ENCODE measurements at regions not wholly inside any gene's neighbourhood (a gene's known extent, or its start where the extent isn't known, plus 50 kb on each side); places are given as distances from the start of the nearest gene placed in this dataset.
A peak's percentile ranks its signal among the peaks of the same experiment; 100 is the strongest.

- H3K9ac ChIP-seq (ENCODE audit: low read length): no peak overlapping the region
- H3K79me1 ChIP-seq (ENCODE audit: low read length): no peaks in the 10 kb centered on the region
- H3K4me3 ChIP-seq (ENCODE audit: low read length): no peak overlapping the region
- no peak overlapping the region for H3K18ac ChIP-seq (ENCODE audit: low read length)
- H3K36me3 ChIP-seq (ENCODE audit: control insufficient read depth, insufficient read depth, low read length): no peaks in the 10 kb centered on the region
- H3K23ac ChIP-seq (ENCODE audit: low read length): no peak overlapping the region
- no peak overlapping the region for H3K4me2 ChIP-seq (ENCODE audit: low read length)
- no peak overlapping the region for H2BK15ac ChIP-seq (replicated peaks; ENCODE audit: low read depth)
- no peaks in the 10 kb centered on the region for H3K4me1 ChIP-seq (ENCODE audit: control insufficient read depth, low read depth, low read length)
- H3K27ac ChIP-seq (ENCODE audit: low read depth, low read length): no peak overlapping the region
- no peak overlapping the region for H3K4ac ChIP-seq (ENCODE audit: low read depth, low read length)
- no peaks in the 10 kb centered on the region for H3K27me3 ChIP-seq (ENCODE audit: insufficient read depth, low read length, poor library complexity)
- peak; percentile 32 for DNase-seq
- no peak overlapping the region for H2BK120ac ChIP-seq (ENCODE audit: low read depth, low read length)
- no peak overlapping the region for H2BK5ac ChIP-seq (ENCODE audit: low read length)
- H2AK5ac ChIP-seq (ENCODE audit: low read length): no peak overlapping the region
- H3K56ac ChIP-seq (ENCODE audit: low read length): no peak overlapping the region
- H3K79me2 ChIP-seq (ENCODE audit: control insufficient read depth, insufficient read depth, low read length): no peaks in the 10 kb centered on the region
- H4K5ac ChIP-seq (ENCODE audit: low read length): no peak overlapping the region
- H4K8ac ChIP-seq (ENCODE audit: low read depth, low read length): no peak overlapping the region
Observed at GRCh38 chr16:52783616-52784015, 236.7 kb upstream of the TOX3 start.

GRCh38 chr16:52781005-52781630, 234.2 kb upstream of the TOX3 start:
- no peak overlapping the region for H3K56ac ChIP-seq (ENCODE audit: low read length)
- H3K4me2 ChIP-seq (ENCODE audit: low read length): no peak overlapping the region
- H3K4me3 ChIP-seq (ENCODE audit: low read length): no peak overlapping the region
- no peak overlapping the region for H4K8ac ChIP-seq (ENCODE audit: low read depth, low read length)
- no peak for DNase-seq
- no peak overlapping the region for H4K5ac ChIP-seq (ENCODE audit: low read length)
- no peak overlapping the region for H3K18ac ChIP-seq (ENCODE audit: low read length)
- H2BK120ac ChIP-seq (ENCODE audit: low read depth, low read length): no peak overlapping the region
- no peaks in the 10 kb centered on the region for H3K27me3 ChIP-seq (ENCODE audit: insufficient read depth, low read length, poor library complexity)
- H2BK15ac ChIP-seq (replicated peaks; ENCODE audit: low read depth): no peak overlapping the region
- no peaks in the 10 kb centered on the region for H3K36me3 ChIP-seq (ENCODE audit: control insufficient read depth, insufficient read depth, low read length)
- H3K9ac ChIP-seq (ENCODE audit: low read length): no peak overlapping the region
- H3K4ac ChIP-seq (ENCODE audit: low read depth, low read length): no peak overlapping the region
- no peaks in the 10 kb centered on the region for H3K4me1 ChIP-seq (ENCODE audit: control insufficient read depth, low read depth, low read length)
- H3K79me2 ChIP-seq (ENCODE audit: control insufficient read depth, insufficient read depth, low read length): no peaks in the 10 kb centered on the region
- no peak overlapping the region for H3K23ac ChIP-seq (ENCODE audit: low read length)
- H3K79me1 ChIP-seq (ENCODE audit: low read length): no peaks in the 10 kb centered on the region
- no CpG with 5 or more reads among the region's 11 CpGs for WGBS (ENCODE audit: extremely low coverage, insufficient coverage, low lambda C conversion rate)
- H2AK5ac ChIP-seq (ENCODE audit: low read length): no peak overlapping the region
- H3K27ac ChIP-seq (ENCODE audit: low read depth, low read length): no peak overlapping the region
- no peak overlapping the region for H2BK5ac ChIP-seq (ENCODE audit: low read length)

GRCh38 chr16:52773026-52773425, 226.1 kb upstream of the TOX3 start:
- no peak overlapping the region for H3K27ac ChIP-seq (ENCODE audit: low read depth, low read length)
- H4K8ac ChIP-seq (ENCODE audit: low read depth, low read length): no peak overlapping the region
- H3K4me2 ChIP-seq (ENCODE audit: low read length): no peak overlapping the region
- H2BK15ac ChIP-seq (replicated peaks; ENCODE audit: low read depth): no peak overlapping the region
- H2BK5ac ChIP-seq (ENCODE audit: low read length): no peak overlapping the region
- no peak overlapping the region for H3K4me3 ChIP-seq (ENCODE audit: low read length)
- no peaks in the 10 kb centered on the region for H3K36me3 ChIP-seq (ENCODE audit: control insufficient read depth, insufficient read depth, low read length)
- H3K79me1 ChIP-seq (ENCODE audit: low read length): no peaks in the 10 kb centered on the region
- H3K9ac ChIP-seq (ENCODE audit: low read length): no peak overlapping the region
- H3K56ac ChIP-seq (ENCODE audit: low read length): no peak overlapping the region
- H3K4ac ChIP-seq (ENCODE audit: low read depth, low read length): no peak overlapping the region
- no CpG with 5 or more reads among the region's 1 CpG for WGBS (ENCODE audit: extremely low coverage, insufficient coverage, low lambda C conversion rate)
- H3K23ac ChIP-seq (ENCODE audit: low read length): no peak overlapping the region
- no peak overlapping the region for H4K5ac ChIP-seq (ENCODE audit: low read length)
- no peak overlapping the region for H2BK120ac ChIP-seq (ENCODE audit: low read depth, low read length)
- no peak overlapping the region for H3K18ac ChIP-seq (ENCODE audit: low read length)
- H2AK5ac ChIP-seq (ENCODE audit: low read length): no peak overlapping the region
- no peaks in the 10 kb centered on the region for H3K27me3 ChIP-seq (ENCODE audit: insufficient read depth, low read length, poor library complexity)
- H3K79me2 ChIP-seq (ENCODE audit: control insufficient read depth, insufficient read depth, low read length): no peaks in the 10 kb centered on the region
- peak; percentile 64 for DNase-seq
- H3K4me1 ChIP-seq (ENCODE audit: control insufficient read depth, low read depth, low read length): no peaks in the 10 kb centered on the region

- H2AK5ac ChIP-seq (ENCODE audit: low read length): no peak overlapping the region
- H2BK5ac ChIP-seq (ENCODE audit: low read length): no peak overlapping the region
- H3K4me3 ChIP-seq (ENCODE audit: low read length): no peak overlapping the region
- H3K23ac ChIP-seq (ENCODE audit: low read length): no peak overlapping the region
- H3K18ac ChIP-seq (ENCODE audit: low read length): no peak overlapping the region
- H3K27ac ChIP-seq (ENCODE audit: low read depth, low read length): no peak overlapping the region
- no peak overlapping the region for H4K5ac ChIP-seq (ENCODE audit: low read length)
- no peaks in the 10 kb centered on the region for H3K79me1 ChIP-seq (ENCODE audit: low read length)
- no peak overlapping the region for H3K4me2 ChIP-seq (ENCODE audit: low read length)
- DNase-seq: no peak
- H3K4ac ChIP-seq (ENCODE audit: low read depth, low read length): no peak overlapping the region
- H3K36me3 ChIP-seq (ENCODE audit: control insufficient read depth, insufficient read depth, low read length): no peaks in the 10 kb centered on the region
- no CpG with 5 or more reads among the region's 4 CpGs for WGBS (ENCODE audit: extremely low coverage, insufficient coverage, low lambda C conversion rate)
- H3K27me3 ChIP-seq (ENCODE audit: insufficient read depth, low read length, poor library complexity): no peaks in the 10 kb centered on the region
- H3K9ac ChIP-seq (ENCODE audit: low read length): no peak overlapping the region
- H4K8ac ChIP-seq (ENCODE audit: low read depth, low read length): no peak overlapping the region
- H2BK15ac ChIP-seq (replicated peaks; ENCODE audit: low read depth): no peak overlapping the region
- no peaks in the 10 kb centered on the region for H3K4me1 ChIP-seq (ENCODE audit: control insufficient read depth, low read depth, low read length)
- no peak overlapping the region for H2BK120ac ChIP-seq (ENCODE audit: low read depth, low read length)
- H3K56ac ChIP-seq (ENCODE audit: low read length): no peak overlapping the region
- no peaks in the 10 kb centered on the region for H3K79me2 ChIP-seq (ENCODE audit: control insufficient read depth, insufficient read depth, low read length)
Observed at GRCh38 chr16:52770828-52771227, 223.9 kb upstream of the TOX3 start.

- Histone ChIP-seq H4K8ac (ENCODE audit: low read depth, low read length) (no peak overlapping the region), H3K56ac (ENCODE audit: low read length) (no peak overlapping the region)
- DNase-seq: no peak
Observed at GRCh38 chr16:52758473-52758855, 211.5 kb upstream of the TOX3 start.

GRCh38 chr16:52757746-52758472, 211.0 kb upstream of the TOX3 start:
- no peak overlapping the region for H4K8ac ChIP-seq (ENCODE audit: low read depth, low read length)
- no peak overlapping the region for H3K18ac ChIP-seq (ENCODE audit: low read length)
- H3K79me2 ChIP-seq (ENCODE audit: control insufficient read depth, insufficient read depth, low read length): no peaks in the 10 kb centered on the region
- H3K4me3 ChIP-seq (ENCODE audit: low read length): no peak overlapping the region
- H3K4ac ChIP-seq (ENCODE audit: low read depth, low read length): no peak overlapping the region
- H2BK5ac ChIP-seq (ENCODE audit: low read length): no peak overlapping the region
- H4K5ac ChIP-seq (ENCODE audit: low read length): no peak overlapping the region
- H3K4me1 ChIP-seq (ENCODE audit: control insufficient read depth, low read depth, low read length): no peaks in the 10 kb centered on the region
- H2AK5ac ChIP-seq (ENCODE audit: low read length): no peak overlapping the region
- no peak overlapping the region for H3K56ac ChIP-seq (ENCODE audit: low read length)
- no peak overlapping the region for H3K23ac ChIP-seq (ENCODE audit: low read length)
- no peak overlapping the region for H3K9ac ChIP-seq (ENCODE audit: low read length)
- WGBS (ENCODE audit: extremely low coverage, insufficient coverage, low lambda C conversion rate): no CpG with 5 or more reads among the region's 10 CpGs
- H3K4me2 ChIP-seq (ENCODE audit: low read length): no peak overlapping the region
- H2BK15ac ChIP-seq (replicated peaks; ENCODE audit: low read depth): no peak overlapping the region
- DNase-seq: no peak
- H3K27ac ChIP-seq (ENCODE audit: low read depth, low read length): no peak overlapping the region
- no peaks in the 10 kb centered on the region for H3K27me3 ChIP-seq (ENCODE audit: insufficient read depth, low read length, poor library complexity)
- no peak overlapping the region for H2BK120ac ChIP-seq (ENCODE audit: low read depth, low read length)
- no peaks in the 10 kb centered on the region for H3K79me1 ChIP-seq (ENCODE audit: low read length)
- no peaks in the 10 kb centered on the region for H3K36me3 ChIP-seq (ENCODE audit: control insufficient read depth, insufficient read depth, low read length)

More at GRCh38 chr16:52758473-52758855, 211.5 kb upstream of the TOX3 start:
- no peak overlapping the region for H3K4me3 ChIP-seq (ENCODE audit: low read length)
- no peak overlapping the region for H3K18ac ChIP-seq (ENCODE audit: low read length)
- H2BK5ac ChIP-seq (ENCODE audit: low read length): no peak overlapping the region
- H3K23ac ChIP-seq (ENCODE audit: low read length): no peak overlapping the region
- no peak overlapping the region for H3K4me2 ChIP-seq (ENCODE audit: low read length)
- no peak overlapping the region for H3K27ac ChIP-seq (ENCODE audit: low read depth, low read length)
- no peaks in the 10 kb centered on the region for H3K79me1 ChIP-seq (ENCODE audit: low read length)
- H2AK5ac ChIP-seq (ENCODE audit: low read length): no peak overlapping the region
- H3K9ac ChIP-seq (ENCODE audit: low read length): no peak overlapping the region
- H3K4me1 ChIP-seq (ENCODE audit: control insufficient read depth, low read depth, low read length): no peaks in the 10 kb centered on the region
- H3K27me3 ChIP-seq (ENCODE audit: insufficient read depth, low read length, poor library complexity): no peaks in the 10 kb centered on the region
- no CpG with 5 or more reads among the region's 5 CpGs for WGBS (ENCODE audit: extremely low coverage, insufficient coverage, low lambda C conversion rate)
- no peak overlapping the region for H2BK120ac ChIP-seq (ENCODE audit: low read depth, low read length)
- no peaks in the 10 kb centered on the region for H3K36me3 ChIP-seq (ENCODE audit: control insufficient read depth, insufficient read depth, low read length)
- no peaks in the 10 kb centered on the region for H3K79me2 ChIP-seq (ENCODE audit: control insufficient read depth, insufficient read depth, low read length)
- no peak overlapping the region for H2BK15ac ChIP-seq (replicated peaks; ENCODE audit: low read depth)
- H3K4ac ChIP-seq (ENCODE audit: low read depth, low read length): no peak overlapping the region
- H4K5ac ChIP-seq (ENCODE audit: low read length): no peak overlapping the region

Measured in mesendoderm (in vitro differentiated cells).